Colonic mucosa (tissue), 4 donors: ENCODE measurements at regions not wholly inside any gene's neighbourhood (a gene's known extent, or its start where the extent isn't known, plus 50 kb on each side); places are given as distances from the start of the nearest gene placed in this dataset.
"Not testable (repeated sequence)": the region's sequence is repeated elsewhere in the genome, so short reads cannot be mapped to it uniquely, and the experiment has no call there.

Experiments used
- DNase-seq: peaks from one replicate; pipeline ENCODE4 v3.0.0-alpha.2; 2020
- H3K27ac ChIP-seq: fragments of 200-600 bp; one replicate; pipeline ENCODE4 v1.8.0; 2021
- H3K27me3 ChIP-seq: fragments of 200-600 bp; one replicate; pipeline ENCODE4 v1.8.0; 2021
- H3K36me3 ChIP-seq: fragments of 200-600 bp; one replicate; pipeline ENCODE4 v1.8.0; 2021
- H3K4me1 ChIP-seq: fragments of 200-600 bp; one replicate; pipeline ENCODE4 v1.8.0; 2021; ENCODE audit warnings: mild to moderate bottlenecking
- H3K4me3 ChIP-seq: fragments of 200-600 bp; one replicate; pipeline ENCODE4 v1.8.0; 2021
- H3K9ac ChIP-seq, 2 donors: one replicate each; pipeline ENCODE4 v1.7.0; 2013; ENCODE audit warnings: control low read depth in 2 of 2, low read depth in 2 of 2, low read length in 2 of 2
- H3K9me3 ChIP-seq: fragments of 200-600 bp; one replicate; pipeline ENCODE4 v1.8.0; 2021
- CTCF ChIP-seq: fragments of 200-600 bp; IDR thresholded peaks from one replicate; pipeline ENCODE4 v1.8.0; 2022; ENCODE audit warnings: antibody characterized with exemption, mild to moderate bottlenecking
- intact Hi-C: fragments of 100-400 bp; cut with DNase I; formaldehyde crosslinking; loops from one replicate; pipeline ENCODE4 v1.14.1; 2022
- donor health status: healthy.
- donor health status: DM: no; HTN: no; CAD: no.
- donor health status: DM: no; HTN: no; CAD: no.

- no peak overlapping the region for H3K9ac ChIP-seq
- intact Hi-C loops: no loop called here
- no peaks in the 10 kb centered on the region for H3K36me3 ChIP-seq
- H3K27me3 ChIP-seq: peaks cover 18% of the 10 kb centered on the region
- no peak overlapping the region for H3K4me3 ChIP-seq
- H3K27ac ChIP-seq: no peak overlapping the region
- no peaks in the 10 kb centered on the region for H3K9me3 ChIP-seq
- H3K4me1 ChIP-seq: no peaks in the 10 kb centered on the region
- no peak for DNase-seq
- no peak for TF ChIP-seq CTCF
Measured at GRCh38 chr2:132033949-132034348, 127.8 kb downstream of the ANKRD30BL start.

- TF ChIP-seq CTCF: no peak
- Histone ChIP-seq H3K9ac (no peak overlapping the region), H3K4me1 (no peaks in the 10 kb centered on the region)
Measured at GRCh38 chr2:132033365-132033764, 128.4 kb downstream of the ANKRD30BL start.

GRCh38 chr2:132012046-132012445 is 149.7 kb downstream of the ANKRD30BL start:
- H3K4me3 ChIP-seq, H3K36me3 ChIP-seq, H3K27ac ChIP-seq, DNase-seq, H3K27me3 ChIP-seq, H3K9me3 ChIP-seq, H3K4me1 ChIP-seq, H3K9ac ChIP-seq, intact Hi-C loops: not testable (repeated sequence)

More at GRCh38 chr2:132033365-132033764, 128.4 kb downstream of the ANKRD30BL start:
- H3K27ac ChIP-seq: no peak overlapping the region
- no peaks in the 10 kb centered on the region for H3K36me3 ChIP-seq
- H3K9me3 ChIP-seq: no peaks in the 10 kb centered on the region
- no peak overlapping the region for H3K4me3 ChIP-seq
- no peak for DNase-seq
- intact Hi-C loops: no loop called here
- H3K27me3 ChIP-seq: peaks cover 14% of the 10 kb centered on the region

GRCh38 chr2:132009874-132010521 is 151.8 kb downstream of the ANKRD30BL start:
- no peaks in the 10 kb centered on the region for H3K9me3 ChIP-seq
- DNase-seq: no peak
- TF ChIP-seq CTCF: no peak
- peaks cover 9% of the 10 kb centered on the region for H3K27me3 ChIP-seq
- H3K27ac ChIP-seq: no peak overlapping the region
- no peak overlapping the region for H3K4me3 ChIP-seq
- intact Hi-C loops: no loop called here
- H3K9ac ChIP-seq: no peak overlapping the region
- H3K4me1 ChIP-seq: no peaks in the 10 kb centered on the region
- H3K36me3 ChIP-seq: no peaks in the 10 kb centered on the region

GRCh38 chr2:132009177-132009873 is 152.4 kb downstream of the ANKRD30BL start:
- no peak overlapping the region for H3K4me3 ChIP-seq
- no peak for DNase-seq

GRCh38 chr2:131990751-131991150 is 171.0 kb downstream of the ANKRD30BL start:
- H3K4me1 ChIP-seq, H3K27me3 ChIP-seq, H3K36me3 ChIP-seq, H3K27ac ChIP-seq, H3K9ac ChIP-seq, H3K4me3 ChIP-seq, H3K9me3 ChIP-seq, DNase-seq, intact Hi-C loops: not testable (repeated sequence)

More at GRCh38 chr2:132009177-132009873, 152.4 kb downstream of the ANKRD30BL start:
- H3K9ac ChIP-seq: no peak overlapping the region
- intact Hi-C loops: no loop called here
- peaks cover 9% of the 10 kb centered on the region for H3K27me3 ChIP-seq
- H3K36me3 ChIP-seq: no peaks in the 10 kb centered on the region
- no peak for TF ChIP-seq CTCF
- H3K4me1 ChIP-seq: no peaks in the 10 kb centered on the region
- no peaks in the 10 kb centered on the region for H3K9me3 ChIP-seq
- no peak overlapping the region for H3K27ac ChIP-seq

GRCh38 chr2:131966671-131967070 is 195.1 kb downstream of the ANKRD30BL start:
- H3K27me3 ChIP-seq, H3K4me1 ChIP-seq, H3K27ac ChIP-seq, H3K36me3 ChIP-seq, H3K4me3 ChIP-seq, DNase-seq, H3K9ac ChIP-seq, H3K9me3 ChIP-seq, intact Hi-C loops: not testable (repeated sequence)
